Liver (tissue), 3 donors: ENCODE measurements at regions not wholly inside any gene's neighbourhood (a gene's known extent, or its start where the extent isn't known, plus 50 kb on each side); places are given as distances from the start of the nearest gene placed in this dataset.

Experiments used
- ATF3 ChIP-seq: IDR thresholded peaks from 2 replicates; pipeline ENCODE4 v1.6.1; 2016; ENCODE audit warnings: antibody characterized with exemption
- CTCF ChIP-seq: fragments of 150-350 bp; IDR thresholded peaks from 2 replicates; pipeline ENCODE4 v1.5.1; 2017; ENCODE audit warnings: improper control_type of control experiment, low read depth, low read length; ENCODE audit not compliant: missing input control
- EGR1 ChIP-seq, 2 donors: IDR thresholded peaks; 2 replicates each; pipeline ENCODE4 v1.6.1; 2016 to 2018; ENCODE audit warnings: antibody characterized with exemption in 2 of 2, low read depth in 2 of 2
- GABPA ChIP-seq, 2 donors: IDR thresholded peaks in 1 of 2; conservative IDR thresholded peaks in 1 of 2; 2 replicates each; pipeline ENCODE4 v1.6.1; 2016; ENCODE audit warnings: antibody characterized with exemption in 2 of 2, mild to moderate bottlenecking in 1 of 2, moderate library complexity in 1 of 2
- HNF4G ChIP-seq: IDR thresholded peaks from 2 replicates; pipeline ENCODE4 v1.6.1; 2016; ENCODE audit warnings: antibody characterized with exemption
- RAD21 ChIP-seq, 2 donors: IDR thresholded peaks; 2 replicates each; pipeline ENCODE4 v1.6.1; 2016; ENCODE audit warnings: antibody characterized with exemption in 2 of 2, mild to moderate bottlenecking in 2 of 2
- REST ChIP-seq: IDR thresholded peaks from 2 replicates; pipeline ENCODE4 v1.6.1; 2016; ENCODE audit warnings: antibody characterized with exemption, mild to moderate bottlenecking
- RXRA ChIP-seq, 2 donors: IDR thresholded peaks; 2 replicates each; pipeline ENCODE4 v1.6.1; 2017 to 2018; ENCODE audit warnings: antibody characterized with exemption in 2 of 2, mild to moderate bottlenecking in 1 of 2
- TAF1 ChIP-seq: conservative IDR thresholded peaks from 2 replicates; pipeline ENCODE4 v1.6.1; 2016; ENCODE audit warnings: antibody characterized with exemption, mild to moderate bottlenecking
- ZBTB33 ChIP-seq: IDR thresholded peaks from 2 replicates; pipeline ENCODE4 v1.6.1; 2016; ENCODE audit warnings: antibody characterized with exemption
- donor health status: healthy.
- donor health status: healthy.

DNA sequence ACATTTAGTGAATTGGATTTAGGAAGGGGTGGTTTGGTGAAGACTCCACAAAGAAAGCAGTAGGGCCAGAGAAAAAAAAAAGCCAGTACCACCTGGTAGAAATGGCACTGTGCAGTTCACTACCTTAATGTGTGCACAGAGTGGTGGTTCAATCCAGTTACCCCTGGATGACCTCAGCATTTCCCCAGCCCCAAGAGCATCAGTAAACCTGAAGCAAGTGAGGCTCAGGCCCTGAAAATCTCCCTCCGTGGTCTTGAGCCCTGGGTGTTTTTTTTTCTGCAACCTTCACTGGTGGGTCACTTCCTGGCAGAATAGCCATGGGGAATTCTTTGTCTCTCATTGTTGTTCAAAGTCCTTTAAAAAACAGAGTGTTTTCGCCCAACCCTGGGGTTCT, 202.9 kb downstream of the GADD45G start:
- no peak for TF ChIP-seq ZBTB33
- TF ChIP-seq CTCF: no peak
- TF ChIP-seq TAF1: no peak
- TF ChIP-seq HNF4G: no peak
- TF ChIP-seq REST: no peak
- TF ChIP-seq GABPA (IDR thresholded peaks at IDR 0.05 in 1 of 2, conservative IDR thresholded peaks at IDR 0.05 in 1 of 2): no peak
- TF ChIP-seq ATF3: no peak
- no peak for TF ChIP-seq EGR1 (IDR thresholded peaks at IDR 0.05; ENCODE audit: low read depth in 2 of 2)
- no peak for TF ChIP-seq RAD21 (IDR thresholded peaks at IDR 0.05)
- TF ChIP-seq RXRA (IDR thresholded peaks at IDR 0.05): no peak
